Femur (tissue), 1 donor: ENCODE measurements at regions not wholly inside any gene's neighbourhood (a gene's known extent, or its start where the extent isn't known, plus 50 kb on each side); places are given as distances from the start of the nearest gene placed in this dataset.
"Not testable (repeated sequence)": the region's sequence is repeated elsewhere in the genome, so short reads cannot be mapped to it uniquely, and the experiment has no call there.

ENCODE experiments used
- DNase-seq: peaks from one replicate; pipeline ENCODE4 v3.0.0-alpha.2; 2017

DNA sequence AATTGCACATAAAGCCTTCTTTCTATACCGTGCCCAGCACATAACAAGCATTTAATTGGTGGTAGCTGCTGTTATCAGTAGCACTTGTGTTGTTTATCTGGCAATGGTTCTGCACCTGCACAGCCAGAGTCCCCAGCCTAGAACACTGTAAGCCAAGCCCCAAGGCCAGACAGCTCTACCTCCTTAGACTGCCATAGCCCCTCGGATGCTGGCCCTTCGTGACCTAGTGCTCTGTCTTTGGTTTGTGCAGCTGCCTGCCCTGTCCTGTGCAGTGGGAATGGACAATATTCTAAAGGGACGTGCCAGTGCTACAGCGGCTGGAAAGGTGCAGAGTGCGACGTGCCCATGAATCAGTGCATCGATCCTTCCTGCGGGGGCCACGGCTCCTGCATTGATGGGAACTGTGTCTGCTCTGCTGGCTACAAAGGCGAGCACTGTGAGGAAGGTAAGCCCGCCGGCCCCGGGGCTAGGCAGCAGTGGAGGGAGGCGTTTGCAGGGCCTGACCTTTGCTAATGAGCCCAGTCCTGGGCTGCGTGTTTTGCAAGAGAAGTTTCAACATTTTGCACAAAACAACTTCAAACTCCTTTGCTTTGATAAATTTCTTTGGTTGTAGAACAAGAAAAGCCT lies 173.3 kb upstream of the WWC1 start:
- no peak for DNase-seq

DNA sequence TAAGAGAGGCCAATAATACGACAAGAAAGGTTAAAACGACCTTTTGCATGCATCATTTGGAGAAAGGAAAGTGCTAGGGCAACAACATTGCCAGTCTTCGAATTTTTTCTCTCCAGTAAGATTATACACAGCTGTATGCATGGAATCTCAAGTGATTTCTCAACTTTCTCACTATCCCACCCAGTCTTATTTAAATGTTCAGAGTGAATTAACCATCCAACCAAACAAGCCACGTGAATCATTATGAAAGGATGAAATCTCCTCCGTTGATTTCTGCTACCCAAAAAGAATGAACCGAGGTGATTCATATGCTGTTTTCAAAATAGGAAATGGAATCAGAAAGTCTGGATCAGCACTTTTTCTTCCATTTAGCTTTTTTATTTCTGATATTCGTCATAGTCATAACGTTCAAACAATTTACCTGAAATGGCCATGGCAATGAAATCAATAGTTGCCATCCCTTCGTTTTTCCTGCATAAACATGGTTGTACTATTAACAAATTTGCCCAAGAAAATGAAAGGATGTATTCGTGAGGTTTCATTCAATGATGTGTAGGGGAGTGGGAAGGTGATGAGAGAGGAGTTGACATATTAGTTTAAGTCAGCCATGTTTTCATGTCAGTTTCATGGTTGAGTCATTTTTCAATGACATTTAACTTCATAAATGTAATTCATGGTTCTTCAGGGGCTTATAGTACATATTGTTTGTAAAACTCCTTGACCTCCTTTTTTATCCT lies 170.9 kb upstream of the WWC1 start:
- DNase-seq = no peak

DNA sequence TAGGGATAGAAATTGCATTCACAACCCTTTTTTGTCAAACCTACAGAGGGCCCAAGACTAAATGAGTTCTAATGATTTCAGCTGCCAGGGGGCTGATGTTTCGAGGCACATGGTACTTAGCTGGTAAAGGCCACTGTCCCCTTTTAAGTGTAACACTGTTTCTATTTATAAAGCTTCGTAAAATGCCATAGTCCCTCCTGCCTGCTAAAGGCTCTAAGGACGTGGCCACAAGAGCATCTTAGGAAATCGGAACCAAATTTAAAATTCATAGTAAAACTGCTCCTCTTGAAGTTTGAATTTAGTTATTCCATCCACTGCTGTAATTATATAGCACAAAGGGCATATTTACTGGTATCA lies 170.3 kb upstream of the WWC1 start:
- no peak for DNase-seq

DNA sequence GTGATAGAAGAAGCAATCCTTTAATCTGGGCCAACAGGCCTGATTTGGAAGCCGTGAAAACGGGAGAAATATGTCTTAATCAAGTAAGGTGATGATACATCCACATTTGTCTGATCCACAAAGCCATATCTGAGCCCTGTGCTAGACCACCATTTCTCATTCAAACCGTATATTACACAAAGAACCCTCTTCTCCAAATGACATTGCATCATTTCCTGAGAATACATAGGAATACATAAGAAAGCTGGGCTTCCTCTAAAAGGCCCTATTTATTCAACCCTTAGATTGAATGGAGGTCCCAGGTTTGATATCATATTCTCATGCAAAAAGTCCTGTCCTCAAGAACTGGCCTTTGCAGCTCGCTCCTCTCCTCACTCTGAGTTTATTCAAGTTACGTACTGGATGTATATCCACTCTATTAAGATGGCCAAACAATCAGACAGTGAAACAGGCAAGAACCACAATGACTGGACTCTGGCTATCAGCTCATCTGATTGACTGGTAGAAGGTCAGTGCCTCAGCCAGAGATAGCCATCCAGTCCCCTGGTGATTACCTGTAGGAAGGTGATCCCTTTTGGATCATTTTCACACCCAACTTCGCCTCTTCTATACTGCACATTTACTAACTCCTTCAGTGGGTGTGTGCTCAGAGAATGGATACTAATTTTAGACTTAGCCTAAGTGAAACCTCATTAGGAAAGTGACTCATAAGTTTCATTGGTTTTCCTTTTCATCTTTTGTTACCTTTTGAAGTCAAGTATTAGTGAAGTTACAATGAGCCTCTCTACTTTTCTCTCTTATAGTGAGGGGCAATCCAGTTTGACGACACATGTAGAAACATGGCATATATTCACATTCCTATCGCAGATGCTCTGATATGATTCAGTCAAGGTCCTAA lies 167.6 kb upstream of the WWC1 start:
- DNase-seq = no peak

DNA sequence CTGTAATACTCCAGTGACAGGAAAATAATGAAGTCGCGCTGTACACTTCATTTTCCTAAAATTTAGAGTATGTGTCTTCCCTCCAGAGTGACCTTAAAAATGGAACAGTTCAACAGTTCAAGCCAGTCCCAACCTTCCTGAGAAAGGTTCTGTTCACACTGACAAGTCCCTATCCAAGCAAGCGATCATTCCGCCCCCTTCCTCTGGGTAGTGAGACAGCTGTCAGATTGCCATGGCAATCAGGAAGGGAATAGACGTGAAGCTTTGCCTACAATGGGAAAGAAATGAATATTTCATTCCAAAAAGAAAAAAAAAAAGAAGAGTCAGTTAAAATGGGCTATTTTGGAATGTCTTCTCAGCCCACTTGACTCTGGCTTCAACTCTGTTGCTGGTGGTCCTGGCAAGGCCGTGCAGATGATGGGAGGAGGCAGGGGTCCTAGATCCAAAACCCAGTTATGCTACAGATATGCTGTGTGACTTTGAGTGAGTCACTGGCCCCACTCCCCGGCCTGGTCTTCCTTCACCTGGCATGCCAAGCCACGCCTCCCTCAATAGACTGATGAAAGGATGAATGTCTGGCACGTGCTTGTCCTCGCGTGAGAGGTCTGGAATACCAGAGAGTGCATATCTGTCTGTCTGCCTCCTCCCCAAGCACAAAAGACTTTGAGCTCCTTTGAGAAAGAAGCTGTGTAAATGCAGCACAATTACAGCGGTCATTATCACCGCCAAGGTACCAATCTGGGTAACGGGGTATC lies 165.8 kb upstream of the WWC1 start:
- no peak for DNase-seq

DNA sequence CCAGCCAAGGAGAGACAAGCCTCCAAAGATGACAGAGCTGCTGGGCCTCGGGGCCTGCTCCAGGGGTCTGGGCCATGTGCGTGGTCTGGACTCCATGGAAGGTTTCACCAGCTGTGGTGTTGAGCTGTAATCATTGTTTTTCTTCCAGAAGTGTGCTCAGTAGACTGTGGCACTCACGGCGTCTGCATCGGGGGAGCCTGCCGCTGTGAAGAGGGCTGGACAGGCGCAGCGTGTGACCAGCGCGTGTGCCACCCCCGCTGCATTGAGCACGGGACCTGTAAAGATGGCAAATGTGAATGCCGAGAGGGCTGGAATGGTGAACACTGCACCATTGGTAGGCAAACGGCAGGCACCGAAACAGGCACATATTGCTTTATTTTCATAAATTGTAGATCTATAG lies 164.8 kb upstream of the WWC1 start:
- DNase-seq = no peak

DNA sequence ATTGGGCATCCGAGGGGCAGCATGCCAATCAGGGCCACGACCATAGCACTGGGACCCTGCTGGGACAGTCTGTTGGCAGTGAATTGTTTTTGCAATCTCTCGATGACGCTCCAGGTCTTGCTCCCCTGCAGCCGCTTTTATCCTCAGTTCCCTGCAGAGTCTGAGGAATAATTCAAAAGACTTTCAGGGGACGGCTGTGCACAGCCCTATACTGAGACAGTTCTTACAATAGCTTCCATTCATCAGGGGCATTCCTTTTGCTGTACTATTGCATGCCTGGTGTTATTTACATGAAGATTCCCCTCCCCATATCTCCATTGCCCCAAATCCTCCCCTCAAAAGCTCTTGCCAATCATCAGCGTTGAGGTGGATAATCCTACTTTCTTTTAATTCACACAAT lies 163.3 kb upstream of the WWC1 start:
- no peak for DNase-seq

DNA sequence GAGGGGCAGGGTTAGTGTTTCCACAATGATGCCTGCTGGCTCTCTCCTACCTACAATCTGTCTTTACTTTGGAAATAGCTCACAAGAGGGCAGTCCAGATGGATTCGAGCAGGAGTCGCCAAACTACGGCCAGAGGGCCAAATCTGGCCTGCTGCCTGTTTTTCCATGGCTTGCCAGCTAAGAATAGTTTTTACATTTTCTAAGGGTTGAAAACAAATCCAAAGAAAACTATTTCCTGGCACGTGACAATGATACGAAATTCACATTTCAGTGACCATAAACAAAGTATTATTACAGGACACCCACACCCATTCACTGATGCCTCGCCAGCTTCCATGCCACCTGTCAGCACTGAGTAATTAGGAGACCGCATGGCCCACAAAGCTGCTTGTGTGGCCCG lies 162.9 kb upstream of the WWC1 start:
- no peak for DNase-seq

DNA sequence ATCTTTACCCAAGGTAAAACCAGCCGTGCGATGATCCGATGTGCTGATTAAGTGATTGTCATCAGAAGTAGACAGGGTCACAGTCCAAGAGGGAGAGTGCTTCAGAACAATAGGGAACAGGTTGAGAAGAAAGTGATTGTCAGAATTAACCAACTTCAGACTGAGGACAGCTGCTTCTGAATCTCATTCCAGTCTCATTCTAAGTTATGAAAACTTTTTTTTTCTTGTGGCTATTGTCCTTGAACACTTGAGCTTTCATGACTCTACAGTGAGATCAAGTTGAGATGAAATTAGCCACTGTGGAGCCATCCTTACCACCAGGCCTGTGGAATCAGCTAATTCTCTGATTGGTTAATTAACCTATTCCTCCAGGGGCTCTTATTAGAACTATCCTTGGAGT lies 159.9 kb upstream of the WWC1 start:
- no peak for DNase-seq

DNA sequence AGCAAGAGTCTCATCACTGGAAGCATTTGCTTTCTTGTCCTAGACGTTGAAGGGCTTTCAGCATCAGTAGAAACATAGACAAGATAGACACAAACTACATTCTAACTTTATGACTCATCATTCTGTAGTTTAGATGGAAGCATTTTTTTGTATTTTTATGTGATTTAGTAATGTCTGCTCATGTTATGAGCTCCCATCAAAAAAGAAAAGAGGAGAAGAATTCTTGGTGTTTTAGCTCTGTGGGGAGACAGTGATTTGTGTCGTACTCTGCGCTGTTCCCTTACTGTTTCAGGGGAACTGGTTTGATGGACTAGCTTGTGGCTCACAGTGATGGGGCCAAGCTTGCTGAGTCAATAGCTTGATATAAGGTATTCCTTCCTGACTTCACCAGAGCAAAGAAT lies 159.2 kb upstream of the WWC1 start:
- DNase-seq = no peak

DNA sequence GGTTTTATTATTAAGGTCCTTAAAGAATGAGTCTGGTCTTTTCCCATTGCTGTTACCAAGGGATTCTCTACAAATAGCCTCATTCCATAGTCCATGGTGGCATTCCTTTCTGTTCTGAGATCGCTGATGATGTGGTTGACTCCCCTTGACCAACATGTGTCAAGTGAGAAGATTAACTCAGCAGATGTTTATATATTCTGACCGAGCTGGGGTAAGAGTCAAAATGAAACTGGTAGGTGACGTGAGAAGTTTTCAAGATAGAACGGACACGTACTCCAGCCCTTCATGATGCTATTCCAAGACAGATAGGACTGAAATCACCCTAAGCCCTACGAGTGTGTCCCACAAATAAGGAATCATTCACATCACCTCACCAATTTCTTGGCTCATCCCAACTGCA lies 155.5 kb upstream of the WWC1 start:
- no peak for DNase-seq

DNA sequence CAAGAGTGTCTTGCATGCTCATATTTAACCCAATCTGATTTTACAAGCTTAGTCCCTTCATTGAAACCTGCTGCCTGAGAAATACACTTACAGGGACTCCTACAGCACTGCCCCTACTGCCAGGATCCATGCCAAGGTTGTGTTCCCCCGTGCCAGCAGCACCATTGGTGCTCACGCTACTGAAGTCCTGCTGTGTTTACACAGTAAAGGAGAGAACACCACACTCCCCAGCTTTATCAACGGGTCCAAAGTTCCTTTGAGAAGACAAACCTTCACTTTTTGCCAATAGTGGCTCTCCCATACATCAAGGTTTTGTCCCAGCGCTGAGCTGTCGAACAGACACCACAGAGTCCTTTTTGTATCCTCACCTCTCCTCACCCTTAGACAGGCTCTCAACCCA lies 155.1 kb upstream of the WWC1 start:
- no peak for DNase-seq

DNA sequence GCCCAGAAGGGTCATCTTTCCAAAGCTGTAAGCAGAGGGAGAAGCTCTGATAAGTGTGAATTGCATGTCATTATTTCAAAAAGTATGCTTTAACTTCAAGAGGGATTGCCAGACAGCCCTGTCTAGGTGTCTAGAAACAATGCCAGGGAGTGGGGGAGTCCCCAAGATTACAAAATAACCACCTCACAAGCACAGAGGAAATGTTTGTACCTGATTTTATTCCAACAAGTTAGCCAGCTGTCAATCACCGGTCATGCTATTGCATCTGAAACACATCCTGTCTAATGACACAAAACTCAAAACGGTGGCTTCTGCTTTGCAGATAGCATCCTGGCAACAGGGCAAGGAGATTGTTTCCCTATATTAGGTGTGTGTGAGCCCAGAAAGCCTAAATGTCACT lies 154.2 kb upstream of the WWC1 start:
- DNase-seq = no peak

DNA sequence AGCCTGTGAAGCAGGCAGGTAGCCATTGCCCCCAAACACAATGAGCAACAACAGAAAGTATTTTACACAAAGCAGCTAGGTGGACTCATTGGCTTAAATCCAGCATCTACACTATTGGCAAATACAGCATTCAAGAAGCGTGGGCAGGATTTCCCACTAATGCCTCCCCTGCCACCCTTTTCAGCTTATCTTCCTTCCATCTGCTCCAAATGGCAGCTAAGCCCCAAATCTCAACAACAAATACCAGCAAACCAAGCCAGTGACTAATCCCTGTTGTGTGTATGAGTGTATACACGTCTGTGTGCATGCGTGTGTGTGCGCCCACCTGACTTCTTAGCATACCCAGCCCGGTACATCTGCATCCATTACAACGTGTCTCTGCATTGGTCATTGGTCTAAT lies 151.2 kb upstream of the WWC1 start:
- DNase-seq = no peak

DNA sequence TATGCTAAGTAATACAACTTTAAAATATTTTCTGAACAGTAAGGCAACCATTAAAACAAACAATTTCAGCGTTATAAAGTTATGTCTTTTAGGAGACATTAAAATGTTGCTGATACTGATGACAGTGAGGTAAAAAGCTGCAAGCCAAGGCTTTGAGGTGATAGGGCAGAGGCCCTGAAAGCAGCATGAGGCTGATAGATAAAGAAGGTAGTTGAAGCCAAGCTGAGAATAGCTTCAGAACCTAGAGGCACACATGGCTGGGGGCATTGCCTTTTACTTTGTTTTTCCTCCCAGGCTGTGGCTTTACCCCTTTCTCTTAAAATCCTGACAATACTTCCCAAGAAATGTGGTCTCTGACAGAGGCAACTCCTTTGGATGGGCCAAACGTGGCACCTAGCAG lies 149.0 kb upstream of the WWC1 start:
- no peak for DNase-seq

DNA sequence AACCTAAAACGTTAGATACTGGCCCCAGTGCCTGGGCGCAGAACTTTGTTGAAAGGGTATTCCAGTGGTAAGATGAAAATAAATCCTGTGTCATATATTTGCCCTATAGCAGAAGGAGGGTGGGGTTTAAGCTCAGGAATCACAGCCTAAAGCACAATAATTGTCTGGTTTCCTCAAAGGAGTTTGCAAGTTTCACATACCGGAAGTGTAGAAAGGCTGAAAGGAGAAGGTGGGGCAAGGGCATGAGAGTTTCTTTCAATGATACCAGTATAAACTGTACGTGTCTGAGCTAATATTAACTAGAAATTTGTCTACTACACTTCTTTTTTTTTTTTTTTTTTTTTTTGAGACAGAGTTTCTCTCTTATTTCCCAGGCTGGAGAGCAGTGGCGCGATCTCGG lies 147.9 kb upstream of the WWC1 start:
- DNase-seq = not testable (repeated sequence)

DNA sequence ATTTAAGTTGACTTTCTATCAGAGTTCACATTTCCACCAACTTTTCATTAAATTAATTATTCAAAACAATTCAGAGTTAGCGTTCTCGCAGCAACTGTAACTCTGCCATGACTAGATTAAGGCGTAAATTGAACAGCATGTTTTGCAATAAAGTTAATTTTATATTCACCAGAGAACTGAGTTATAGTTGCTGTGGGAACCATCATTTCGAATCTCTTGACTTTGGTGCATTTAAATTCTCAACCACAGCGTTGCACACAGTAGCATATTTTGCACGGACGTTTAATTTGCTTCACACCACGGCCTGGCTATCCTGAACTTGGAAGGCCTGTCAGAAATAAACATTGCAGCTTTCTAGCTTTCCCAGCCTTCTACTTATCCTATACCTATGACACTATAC lies 144.3 kb upstream of the WWC1 start:
- no peak for DNase-seq

DNA sequence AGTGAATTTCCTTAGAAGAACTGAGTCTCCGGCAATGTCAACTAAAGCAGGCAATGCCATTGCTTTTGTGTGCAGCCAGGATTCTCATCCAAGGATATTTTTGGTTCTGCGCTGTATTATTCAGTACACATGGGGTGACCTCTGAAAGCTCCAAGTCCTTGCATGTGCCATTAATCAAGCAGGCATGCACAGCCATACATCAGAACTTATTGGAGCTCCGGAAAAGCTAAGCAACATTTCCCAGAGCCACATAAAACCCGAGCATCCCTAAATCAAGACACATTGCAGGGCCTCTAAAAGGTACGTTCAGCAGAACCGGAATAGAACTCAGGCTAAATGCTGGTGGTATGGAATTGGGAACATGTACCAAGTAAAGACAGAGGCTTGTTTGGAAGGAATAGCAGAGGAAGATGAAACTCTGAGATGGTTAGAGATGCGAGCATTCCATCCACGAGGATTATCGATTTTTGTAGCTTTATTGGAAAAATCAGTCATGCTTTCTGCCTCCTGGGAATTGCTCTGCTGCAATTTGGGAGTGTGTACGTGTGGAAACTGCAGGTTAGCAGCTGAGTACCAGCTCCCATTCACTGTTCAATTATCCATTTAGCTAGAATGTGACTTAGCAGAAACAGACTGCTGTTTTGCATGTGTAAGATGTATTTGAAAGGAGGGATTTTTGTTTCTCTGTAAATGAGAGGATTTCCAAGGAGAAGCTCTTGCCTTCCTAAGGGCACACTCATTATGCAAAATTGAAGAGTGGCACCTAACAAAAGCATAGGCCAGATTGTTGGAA lies 143.7 kb upstream of the WWC1 start:
- DNase-seq = no peak

DNA sequence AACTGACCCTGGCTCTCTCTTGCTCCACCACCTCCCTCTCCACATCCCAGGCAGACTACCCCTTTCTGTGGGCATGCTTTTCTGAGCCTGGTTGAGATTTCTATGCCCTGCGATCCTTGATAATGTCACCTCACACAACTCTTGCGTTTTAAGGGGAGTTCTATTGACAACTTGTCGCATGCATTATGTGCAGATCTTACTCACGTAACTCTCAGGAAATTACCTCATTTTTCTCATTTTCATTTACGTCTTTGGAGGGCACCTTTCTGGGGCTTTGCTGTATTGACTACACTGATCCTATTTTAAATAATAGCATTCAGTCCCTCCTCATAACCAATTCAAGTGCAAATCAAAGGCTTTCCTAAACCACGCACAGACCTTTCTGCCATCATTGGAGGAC lies 140.4 kb upstream of the WWC1 start:
- no peak for DNase-seq

DNA sequence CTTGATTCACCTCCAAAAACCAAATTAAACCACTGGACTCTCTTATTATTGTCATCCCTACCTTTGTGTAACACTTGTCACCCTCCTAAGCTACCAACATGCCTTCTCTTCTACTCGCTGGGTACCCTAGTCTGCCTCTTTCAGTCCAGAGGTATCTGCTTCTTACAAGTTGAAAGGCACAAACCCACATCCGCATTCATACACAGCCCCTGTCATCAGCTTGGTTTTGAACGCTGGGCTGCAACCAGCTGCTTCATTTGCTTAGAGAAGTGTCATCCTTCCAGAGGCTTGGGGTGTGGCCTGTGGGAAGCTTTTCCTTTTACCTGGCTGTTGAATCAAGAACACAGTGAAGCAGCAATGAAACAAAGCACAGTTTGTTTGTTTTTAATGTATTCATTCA lies 138.8 kb upstream of the WWC1 start:
- DNase-seq = no peak

DNA sequence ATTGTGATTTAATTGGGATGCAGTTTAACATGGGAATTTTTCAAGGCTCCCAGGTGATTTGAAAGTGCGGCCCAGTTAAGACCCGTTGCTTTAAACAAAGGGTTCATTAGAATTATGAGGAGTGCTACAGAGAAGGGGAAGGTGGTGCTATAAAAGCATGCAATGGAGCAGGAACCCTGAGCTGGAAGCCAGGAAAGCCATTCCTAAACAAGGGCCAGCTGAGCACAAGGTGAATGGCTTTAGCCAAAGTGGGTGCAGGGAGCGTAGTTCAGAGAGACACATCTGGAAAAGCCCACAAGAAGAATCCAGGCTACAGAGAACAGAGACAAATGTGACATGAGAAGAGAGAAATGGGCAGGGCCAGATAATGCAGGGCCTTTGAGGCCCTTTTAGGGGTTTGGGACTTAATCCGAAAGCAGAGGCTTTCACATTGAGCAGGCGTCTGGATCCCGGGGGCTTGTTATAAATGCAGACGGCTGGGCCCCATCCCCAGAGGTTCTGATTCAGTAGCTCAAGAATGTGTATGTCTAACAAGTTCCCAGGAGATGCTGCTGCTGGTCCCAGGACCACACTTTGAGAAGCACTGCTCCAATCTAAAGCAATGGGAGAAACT lies 138.1 kb upstream of the WWC1 start:
- DNase-seq = no peak

DNA sequence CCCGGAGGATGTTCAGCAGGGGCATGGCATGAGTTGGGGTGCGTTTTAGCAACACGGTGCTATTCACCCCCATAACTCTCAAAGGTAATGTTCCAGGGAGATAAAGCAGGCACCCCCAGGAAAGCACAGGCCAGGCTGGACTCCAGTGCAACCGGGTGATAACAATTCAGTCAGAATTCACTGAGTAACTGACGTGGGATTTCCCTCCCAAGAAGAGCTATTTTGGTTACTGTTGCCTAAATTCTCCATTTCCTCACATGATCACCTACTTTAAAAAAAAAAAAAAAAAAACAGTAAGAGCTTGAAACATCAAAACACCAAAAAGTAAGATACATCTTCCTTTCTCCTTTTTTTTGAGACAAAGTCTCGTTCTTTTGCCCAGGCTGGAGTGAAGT lies 137.6 kb upstream of the WWC1 start:
- no peak for DNase-seq
